NCI-H2196 (cell line): ENCODE measurements at regions not wholly inside any gene's neighbourhood (a gene's known extent, or its start where the extent isn't known, plus 50 kb on each side); places are given as distances from the start of the nearest gene placed in this dataset.
"Not testable (repeated sequence)": the region's sequence is repeated elsewhere in the genome, so short reads cannot be mapped to it uniquely, and the experiment has no call there.

Source experiments
- DNase-seq: peaks from one replicate; lab custom pipeline; 2025; ENCODE audit not compliant: unreplicated experiment; lab: John Stamatoyannopoulos, UW

- no peak for DNase-seq
Observed at GRCh38 chr10:109418795-109419194, 504.5 kb downstream of the XPNPEP1 start.

- no peak for DNase-seq
Observed at GRCh38 chr10:109417803-109418202, 505.5 kb downstream of the XPNPEP1 start.

- no peak for DNase-seq
Observed at GRCh38 chr10:109412353-109412752, 511.0 kb downstream of the XPNPEP1 start.

- DNase-seq, result no peak
Observed at GRCh38 chr10:109411917-109412316, 511.4 kb downstream of the XPNPEP1 start.

- DNase-seq, result no peak
Observed at GRCh38 chr10:109405338-109405737, 518.0 kb downstream of the XPNPEP1 start.

- DNase-seq, result no peak
Observed at GRCh38 chr10:109403551-109403950, 519.8 kb downstream of the XPNPEP1 start.

- DNase-seq, result no peak
Observed at GRCh38 chr10:109393425-109393824, 529.9 kb downstream of the XPNPEP1 start.

GRCh38 chr10:109386921-109387320 is 536.4 kb downstream of the XPNPEP1 start:
- no peak for DNase-seq

- no peak for DNase-seq
Observed at GRCh38 chr10:109386101-109386500, 537.2 kb downstream of the XPNPEP1 start.

- DNase-seq, result no peak
Observed at GRCh38 chr10:109379186-109379585, 544.1 kb downstream of the XPNPEP1 start.

- no peak for DNase-seq
Observed at GRCh38 chr10:109374215-109374614, 549.1 kb downstream of the XPNPEP1 start.

- no peak for DNase-seq
Observed at GRCh38 chr10:109359316-109359715, 564.0 kb downstream of the XPNPEP1 start.

GRCh38 chr10:109358325-109358724 is 565.0 kb downstream of the XPNPEP1 start:
- DNase-seq, result no peak

GRCh38 chr10:109348324-109348723 is 575.0 kb downstream of the XPNPEP1 start:
- no peak for DNase-seq

- DNase-seq, result no peak
Observed at GRCh38 chr10:109343293-109343692, 580.0 kb downstream of the XPNPEP1 start.

- no peak for DNase-seq
Observed at GRCh38 chr10:109341986-109342385, 581.3 kb downstream of the XPNPEP1 start.

GRCh38 chr10:109328001-109328400 is 595.3 kb downstream of the XPNPEP1 start:
- DNase-seq, result no peak

GRCh38 chr10:109327266-109327665 is 596.0 kb downstream of the XPNPEP1 start:
- no peak for DNase-seq

GRCh38 chr10:109324721-109325120 is 598.6 kb downstream of the XPNPEP1 start:
- no peak for DNase-seq

GRCh38 chr10:109317746-109318366 is 605.5 kb downstream of the XPNPEP1 start:
- no peak for DNase-seq

- not testable (repeated sequence) for DNase-seq
Observed at GRCh38 chr10:109314016-109314415, 609.3 kb downstream of the XPNPEP1 start.

- DNase-seq, result not testable (repeated sequence)
Observed at GRCh38 chr10:109312555-109312954, 610.8 kb downstream of the XPNPEP1 start.

GRCh38 chr10:109308971-109309370 is 614.3 kb downstream of the XPNPEP1 start:
- DNase-seq, result no peak
